Vagina (tissue), 2 donors: ENCODE measurements at regions not wholly inside any gene's neighbourhood (a gene's known extent, or its start where the extent isn't known, plus 50 kb on each side); places are given as distances from the start of the nearest gene placed in this dataset.
"Not testable (repeated sequence)": the region's sequence is repeated elsewhere in the genome, so short reads cannot be mapped to it uniquely, and the experiment has no call there.

ENCODE experiments used
- DNase-seq, 2 donors: peaks; one replicate each; pipeline ENCODE4 v3.0.0-alpha.2; 2017; ENCODE audit errors: extremely low spot score in 2 of 2
- H3K27ac ChIP-seq: fragments of 200-600 bp; sonication (generic); one replicate; pipeline ENCODE4 v1.5.1; 2019
- H3K27me3 ChIP-seq: fragments of 200-600 bp; sonication (generic); one replicate; pipeline ENCODE4 v1.5.1; 2019
- H3K36me3 ChIP-seq, 2 donors: fragments of 200-600 bp; sonication (generic); one replicate each; pipeline ENCODE4 v1.5.1; 2017 to 2019
- H3K4me1 ChIP-seq: fragments of 200-600 bp; sonication (generic); one replicate; pipeline ENCODE4 v1.5.1; 2019
- H3K4me3 ChIP-seq, 2 donors: fragments of 200-600 bp; sonication (generic); 1 replicate in 1 of 2; 2 replicates in 1 of 2; pipeline ENCODE4 v1.5.1; 2016 to 2019
- H3K9me3 ChIP-seq: fragments of 200-600 bp; sonication (generic); one replicate; pipeline ENCODE4 v1.5.1; 2019
- CTCF ChIP-seq, 3 experiments: fragments of 450-650 bp in 2 of 3; fragments of 200-600 bp in 1 of 3; sonication (generic) in 1 of 3; IDR thresholded peaks; one replicate each; pipeline ENCODE4 v1.5.1; 2017 to 2019; ENCODE audit warnings: antibody characterized with exemption in 3 of 3, mild to moderate bottlenecking in 2 of 3, moderate library complexity in 2 of 3
- POLR2A ChIP-seq, 2 donors: fragments of 450-650 bp; IDR thresholded peaks; one replicate each; pipeline ENCODE4 v1.6.1; 2017; ENCODE audit warnings: antibody characterized with exemption in 2 of 2, mild to moderate bottlenecking in 2 of 2, moderate library complexity in 2 of 2
- POLR2AphosphoS5 ChIP-seq, 2 donors: sonication (generic); formaldehyde crosslinking; IDR thresholded peaks; one replicate each; pipeline ENCODE4 v1.9.0; 2017; ENCODE audit warnings: antibody characterized with exemption in 2 of 2, mild to moderate bottlenecking in 2 of 2, low read depth in 1 of 2; ENCODE audit not compliant: insufficient read depth in 1 of 2
- intact Hi-C: fragments of 100-400 bp; cut with DNase I; formaldehyde crosslinking; loops from one replicate; pipeline ENCODE4 v1.15.1; 2023

DNA sequence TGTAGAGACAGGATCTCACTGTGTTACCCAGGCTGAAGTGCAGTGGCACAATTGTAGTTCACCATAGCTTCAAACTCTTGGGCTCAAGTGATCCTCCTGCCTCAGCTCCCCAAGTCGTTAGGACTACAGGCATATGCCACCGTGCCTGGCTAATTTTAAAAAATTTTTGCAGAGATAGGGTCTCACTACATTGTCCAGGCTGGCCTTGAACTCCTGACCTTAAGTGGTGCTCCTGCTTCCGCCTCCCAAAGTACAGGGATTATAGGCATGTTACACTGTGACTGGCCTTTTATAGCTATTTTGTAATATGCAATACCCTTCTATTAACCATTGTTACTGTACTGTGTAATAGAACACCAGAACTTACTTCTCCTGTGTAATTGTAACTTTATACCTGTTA, 139.3 kb upstream of the ZNF267 start:
- H3K27ac ChIP-seq: no peak overlapping the region

GRCh38 chr16:31745098-31745497, 128.5 kb upstream of the ZNF267 start:
- H3K4me1 ChIP-seq, intact Hi-C loops, H3K27me3 ChIP-seq, DNase-seq, H3K4me3 ChIP-seq, H3K27ac ChIP-seq: not testable (repeated sequence)
- H3K36me3 ChIP-seq: peaks cover 0 to 55% of the 10 kb centered on the region in 2 donors
- peaks cover 47% of the 10 kb centered on the region for H3K9me3 ChIP-seq

More for the DNA sequence above, 139.3 kb upstream of the ZNF267 start:
- Histone ChIP-seq H3K4me3 (no peak overlapping the region), H3K9me3 (no peaks in the 10 kb centered on the region), H3K27me3 (no peaks in the 10 kb centered on the region), H3K36me3 (peaks cover 0 to 62% of the 10 kb centered on the region in 2 donors), H3K4me1 (no peaks in the 10 kb centered on the region)
- intact Hi-C loops: no loop called here
- TF ChIP-seq POLR2A (IDR thresholded peaks at IDR 0.05) (no peak), POLR2AphosphoS5 (IDR thresholded peaks at IDR 0.05; ENCODE audit: insufficient read depth in 1 of 2, low read depth in 1 of 2) (no peak), CTCF (IDR thresholded peaks at IDR 0.05) (no peak)
- DNase-seq: no peak

- Histone ChIP-seq H3K4me3 (no peak overlapping the region), H3K4me1 (no peaks in the 10 kb centered on the region), H3K27ac (no peak overlapping the region), H3K9me3 (peaks cover 51% of the 10 kb centered on the region), H3K36me3 (peaks cover 0 to 55% of the 10 kb centered on the region in 2 donors), H3K27me3 (no peaks in the 10 kb centered on the region)
- DNase-seq: no peak
- TF ChIP-seq CTCF (IDR thresholded peaks at IDR 0.05): no peak
- no peak for TF ChIP-seq POLR2A (IDR thresholded peaks at IDR 0.05)
- no peak for TF ChIP-seq POLR2AphosphoS5 (IDR thresholded peaks at IDR 0.05; ENCODE audit: insufficient read depth in 1 of 2, low read depth in 1 of 2)
- intact Hi-C loops: no loop called here
These were observed 127.7 kb upstream of the ZNF267 start for GRCh38 chr16:31745900-31746299.

- H3K9me3 ChIP-seq: peaks cover 70% of the 10 kb centered on the region
- no peak overlapping the region for H3K4me3 ChIP-seq
- no peaks in the 10 kb centered on the region for H3K4me1 ChIP-seq
- H3K27ac ChIP-seq: no peak overlapping the region
- intact Hi-C loops: no loop called here
- TF ChIP-seq POLR2A (IDR thresholded peaks at IDR 0.05): no peak
- TF ChIP-seq CTCF (IDR thresholded peaks at IDR 0.05): no peak
- no peak for TF ChIP-seq POLR2AphosphoS5 (IDR thresholded peaks at IDR 0.05; ENCODE audit: insufficient read depth in 1 of 2, low read depth in 1 of 2)
- peaks cover 0 to 89% of the 10 kb centered on the region in 2 donors for H3K36me3 ChIP-seq
- no peak for DNase-seq
- no peaks in the 10 kb centered on the region for H3K27me3 ChIP-seq
These were observed 118.5 kb upstream of the ZNF267 start for GRCh38 chr16:31754998-31755615.

GRCh38 chr16:31764103-31764502, 109.5 kb upstream of the ZNF267 start:
- no peaks in the 10 kb centered on the region for H3K27me3 ChIP-seq
- no peak overlapping the region for H3K27ac ChIP-seq
- H3K4me1 ChIP-seq: no peaks in the 10 kb centered on the region
- H3K36me3 ChIP-seq: peaks cover 0 to 35% of the 10 kb centered on the region in 2 donors
- DNase-seq: no peak
- TF ChIP-seq POLR2AphosphoS5 (IDR thresholded peaks at IDR 0.05; ENCODE audit: insufficient read depth in 1 of 2, low read depth in 1 of 2): no peak
- TF ChIP-seq POLR2A (IDR thresholded peaks at IDR 0.05): no peak
- TF ChIP-seq CTCF (IDR thresholded peaks at IDR 0.05): no peak
- H3K4me3 ChIP-seq: no peak overlapping the region
- intact Hi-C loops: no loop called here
- H3K9me3 ChIP-seq: peaks cover 62% of the 10 kb centered on the region
